ENCODE measurements at regions not wholly inside any gene's neighbourhood (a gene's known extent, or its start where the extent isn't known, plus 50 kb on each side); places are given as distances from the start of the nearest gene placed in this dataset.

GRCh38 chr2:204333861-204334260, 211.4 kb upstream of the PARD3B start:
- Mint-ChIP-seq H3K27me3 (ENCODE audit: low read depth) (no peaks in the 10 kb centered on the region), H3K4me1 (peaks cover 7% of the 10 kb centered on the region), H3K27ac (no peak overlapping the region), H3K9me3 (no peaks in the 10 kb centered on the region), H3K4me3 (no peak overlapping the region), H3K36me3 (no peaks in the 10 kb centered on the region)
- DNase-seq (ENCODE audit: low spot score): no peak
- ChIA-PET POLR2A (no interaction called here), CTCF (interaction anchor here (0.7 kb wide), 1 partner anchor 369 kb away, joined by 3 read pairs; no protein-coding TSS in a partner anchor)
- ATAC-seq: no peak
- TF ChIP-seq, protein P1, sequence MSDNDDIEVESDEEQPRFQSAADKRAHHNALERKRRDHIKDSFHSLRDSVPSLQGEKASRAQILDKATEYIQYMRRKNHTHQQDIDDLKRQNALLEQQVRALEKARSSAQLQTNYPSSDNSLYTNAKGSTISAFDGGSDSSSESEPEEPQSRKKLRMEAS (CRISPR knock-in tag; IDR thresholded peaks at IDR 0.05): no peak
- TF ChIP-seq ZNF512 (CRISPR knock-in tag; IDR thresholded peaks at IDR 0.05; ENCODE audit: borderline replicate concordance) (no peak), CBFB (CRISPR knock-in tag; IDR thresholded peaks at IDR 0.05; ENCODE audit: low read depth) (no peak), ZNF219 (CRISPR knock-in tag; IDR thresholded peaks at IDR 0.05; ENCODE audit: borderline replicate concordance) (no peak), NFYB (CRISPR knock-in tag; conservative IDR thresholded peaks at IDR 0.05; ENCODE audit: low read depth) (no peak), KAT7 (CRISPR knock-in tag; IDR thresholded peaks at IDR 0.05; ENCODE audit: borderline replicate concordance) (no peak)
- TF ChIP-seq, protein P2, sequence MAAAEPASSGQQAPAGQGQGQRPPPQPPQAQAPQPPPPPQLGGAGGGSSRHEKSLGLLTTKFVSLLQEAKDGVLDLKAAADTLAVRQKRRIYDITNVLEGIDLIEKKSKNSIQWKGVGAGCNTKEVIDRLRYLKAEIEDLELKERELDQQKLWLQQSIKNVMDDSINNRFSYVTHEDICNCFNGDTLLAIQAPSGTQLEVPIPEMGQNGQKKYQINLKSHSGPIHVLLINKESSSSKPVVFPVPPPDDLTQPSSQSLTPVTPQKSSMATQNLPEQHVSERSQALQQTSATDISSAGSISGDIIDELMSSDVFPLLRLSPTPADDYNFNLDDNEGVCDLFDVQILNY (CRISPR knock-in tag; IDR thresholded peaks at IDR 0.05): no peak

- DNase-seq (ENCODE audit: low spot score): no peak
- TF ChIP-seq E2F1 (CRISPR knock-in tag; IDR thresholded peaks at IDR 0.05) (no peak), NR1H2 (CRISPR knock-in tag; IDR thresholded peaks at IDR 0.05) (no peak), IRF1 (CRISPR knock-in tag; IDR thresholded peaks at IDR 0.05) (no peak), CTCF (IDR thresholded peaks at IDR 0.05) (no peak), ATF2 (CRISPR knock-in tag; IDR thresholded peaks at IDR 0.05; ENCODE audit: borderline replicate concordance, low read depth) (no peak), RORB (CRISPR knock-in tag; IDR thresholded peaks at IDR 0.05) (no peak), SP1 (CRISPR knock-in tag; conservative IDR thresholded peaks at IDR 0.05) (no peak), ATF1 (CRISPR knock-in tag; IDR thresholded peaks at IDR 0.05) (no peak), NFE2L1 (CRISPR knock-in tag; IDR thresholded peaks at IDR 0.05) (no peak), CBFB (CRISPR knock-in tag; IDR thresholded peaks at IDR 0.05; ENCODE audit: low read depth) (no peak), ZNF671 (CRISPR knock-in tag; IDR thresholded peaks at IDR 0.05) (no peak)
- TF ChIP-seq, protein P1 (CRISPR knock-in tag; IDR thresholded peaks at IDR 0.05): no peak
- TF ChIP-seq, protein P3, sequence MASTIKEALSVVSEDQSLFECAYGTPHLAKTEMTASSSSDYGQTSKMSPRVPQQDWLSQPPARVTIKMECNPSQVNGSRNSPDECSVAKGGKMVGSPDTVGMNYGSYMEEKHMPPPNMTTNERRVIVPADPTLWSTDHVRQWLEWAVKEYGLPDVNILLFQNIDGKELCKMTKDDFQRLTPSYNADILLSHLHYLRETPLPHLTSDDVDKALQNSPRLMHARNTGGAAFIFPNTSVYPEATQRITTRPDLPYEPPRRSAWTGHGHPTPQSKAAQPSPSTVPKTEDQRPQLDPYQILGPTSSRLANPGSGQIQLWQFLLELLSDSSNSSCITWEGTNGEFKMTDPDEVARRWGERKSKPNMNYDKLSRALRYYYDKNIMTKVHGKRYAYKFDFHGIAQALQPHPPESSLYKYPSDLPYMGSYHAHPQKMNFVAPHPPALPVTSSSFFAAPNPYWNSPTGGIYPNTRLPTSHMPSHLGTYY (CRISPR knock-in tag; IDR thresholded peaks at IDR 0.05): no peak
- CTCF ChIA-PET: no interaction called here
- ATAC-seq: no peak
- Mint-ChIP-seq H3K27me3 (ENCODE audit: low read depth) (no peaks in the 10 kb centered on the region), H3K27ac (no peak overlapping the region), H3K4me3 (no peak overlapping the region), H3K36me3 (no peaks in the 10 kb centered on the region), H3K9me3 (no peaks in the 10 kb centered on the region), H3K4me1 (peaks cover 20% of the 10 kb centered on the region)
- POLR2A ChIA-PET: no interaction called here
These were observed 209.7 kb upstream of the PARD3B start for GRCh38 chr2:204335451-204336058.
